Renal cortical epithelial cell (primary cell): ENCODE measurements at regions not wholly inside any gene's neighbourhood (a gene's known extent, or its start where the extent isn't known, plus 50 kb on each side); places are given as distances from the start of the nearest gene placed in this dataset.

Experiments
- DNase-seq: peaks from one replicate; pipeline ENCODE4 v3.0.0-alpha.2; 2011; ENCODE audit warnings: low read depth

- DNase-seq = no peak
Observed at GRCh38 chr10:128221807-128222206, 95.6 kb upstream of the MKI67 start.

- no peak for DNase-seq
Observed at GRCh38 chr10:128222332-128222849, 96.2 kb upstream of the MKI67 start.

- DNase-seq = no peak
Observed at GRCh38 chr10:128230401-128230800, 104.2 kb upstream of the MKI67 start.

GRCh38 chr10:128233422-128233821 is 107.2 kb upstream of the MKI67 start:
- DNase-seq = no peak

- no peak for DNase-seq
Observed at GRCh38 chr10:128237710-128238109, 111.5 kb upstream of the MKI67 start.

- DNase-seq = no peak
Observed at GRCh38 chr10:128241023-128241422, 114.8 kb upstream of the MKI67 start.

GRCh38 chr10:128242641-128243040 is 116.4 kb upstream of the MKI67 start:
- DNase-seq = no peak

- DNase-seq = no peak
Observed at GRCh38 chr10:128245026-128245425, 118.8 kb upstream of the MKI67 start.

- DNase-seq = no peak
Observed at GRCh38 chr10:128247576-128247975, 121.4 kb upstream of the MKI67 start.

- peak; percentile 27 for DNase-seq
Observed at GRCh38 chr10:128254476-128254875, 128.3 kb upstream of the MKI67 start.

- DNase-seq = no peak
Observed at GRCh38 chr10:128257428-128257827, 131.2 kb upstream of the MKI67 start.

GRCh38 chr10:128258421-128258976 is 132.3 kb upstream of the MKI67 start:
- DNase-seq = no peak

- DNase-seq = peak; percentile 45
Observed at GRCh38 chr10:128263891-128264688, 137.9 kb upstream of the MKI67 start.

GRCh38 chr10:128265596-128265995 is 139.4 kb upstream of the MKI67 start:
- DNase-seq = no peak

GRCh38 chr10:128267581-128267980 is 141.4 kb upstream of the MKI67 start:
- DNase-seq = no peak

GRCh38 chr10:128268015-128268722 is 141.9 kb upstream of the MKI67 start:
- DNase-seq = peak; percentile 3

- DNase-seq = peak; percentile 6
Observed at GRCh38 chr10:128274938-128275337, 148.7 kb upstream of the MKI67 start.

GRCh38 chr10:128275388-128276177 is 149.4 kb upstream of the MKI67 start:
- no peak for DNase-seq

GRCh38 chr10:128277267-128277840 is 151.1 kb upstream of the MKI67 start:
- DNase-seq = no peak

GRCh38 chr10:128278362-128278761 is 152.1 kb upstream of the MKI67 start:
- DNase-seq = no peak

- DNase-seq = no peak
Observed at GRCh38 chr10:128280271-128280670, 154.0 kb upstream of the MKI67 start.

- no peak for DNase-seq
Observed at GRCh38 chr10:128281343-128281742, 155.1 kb upstream of the MKI67 start.
